Panc1 (cell line): ENCODE measurements at regions not wholly inside any gene's neighbourhood (a gene's known extent, or its start where the extent isn't known, plus 50 kb on each side); places are given as distances from the start of the nearest gene placed in this dataset.

ENCODE experiments used
- ATAC-seq: fragments of 200-7000 bp; cut with Tn5 transposase; 2 replicates; pipeline ENCODE4 v1.9.1; 2020; ENCODE audit warnings: mild to moderate bottlenecking, moderate library complexity
- BruUV-seq: library from RNA; stranded (reverse); fragments of 400-500 nt; replicated peaks from 2 replicates; lab custom pipeline; 2021; lab: Mats Ljungman, UMichigan
- CTCF ChIA-PET: fragments of 300-600 bp; sonication (Branson Sonifier 250); formaldehyde crosslinking; loops from one replicate; lab custom pipeline; 2022; ENCODE audit warnings: antibody characterized with exemption; lab: Charles Lee
- POLR2A ChIA-PET: fragments of 300-600 bp; sonication (Branson Sonifier 250); formaldehyde crosslinking; loops from one replicate; lab custom pipeline; 2022; ENCODE audit warnings: antibody characterized with exemption; lab: Charles Lee
- DNase-seq: peaks from one replicate; pipeline ENCODE4 v3.0.0-alpha.2; 2010; ENCODE audit warnings: low read depth, low spot score
- H3K27ac ChIP-seq: 2 replicates; pipeline ENCODE4 v1.5.1; 2011; ENCODE audit warnings: mild to moderate bottlenecking, low read length, inconsistent platforms
- H3K27me3 ChIP-seq: fragments of 200-500 bp; sonication (Bioruptor generic); 2 replicates; pipeline ENCODE4 v1.6.0; 2014; ENCODE audit warnings: low read length, inconsistent platforms; ENCODE audit not compliant: control insufficient read depth, insufficient read depth
- H3K36me3 ChIP-seq: fragments of 200-500 bp; sonication (Bioruptor generic); 2 replicates; pipeline ENCODE4 v1.5.1; 2014; ENCODE audit warnings: inconsistent platforms, mild to moderate bottlenecking, low read length, moderate library complexity; ENCODE audit not compliant: control insufficient read depth, insufficient read depth
- H3K4me1 ChIP-seq: 2 replicates; pipeline ENCODE4 v1.5.1; 2011; ENCODE audit warnings: inconsistent platforms, mild to moderate bottlenecking, low read length, moderate library complexity; ENCODE audit not compliant: control insufficient read depth, insufficient read depth
- H3K4me3 ChIP-seq, 2 experiments: 2 replicates each; pipeline ENCODE4 v1.5.1; 2011 to 2012; ENCODE audit warnings: low read depth in 2 of 2, low read length in 2 of 2, mild to moderate bottlenecking in 2 of 2, inconsistent platforms in 1 of 2, moderate library complexity in 1 of 2
- H3K9me3 ChIP-seq: fragments of 200-500 bp; sonication (Bioruptor generic); 2 replicates; pipeline ENCODE4 v1.5.1; 2014; ENCODE audit warnings: low read depth, mild to moderate bottlenecking, inconsistent platforms, low read length, moderate library complexity; ENCODE audit not compliant: control insufficient read depth, insufficient read depth
- CTCF ChIP-seq: fragments of 450-650 bp; IDR thresholded peaks from 2 replicates; pipeline ENCODE4 v1.5.1; 2017; ENCODE audit warnings: mild to moderate bottlenecking
- POLR2AphosphoS5 ChIP-seq: IDR thresholded peaks from 2 replicates; pipeline ENCODE4 v1.6.1; 2012; ENCODE audit warnings: mild to moderate bottlenecking, low read depth, low read length, moderate library complexity
- SIN3A ChIP-seq: IDR thresholded peaks from 2 replicates; pipeline ENCODE4 v1.6.1; 2012; ENCODE audit warnings: low read depth, mild to moderate bottlenecking, low read length, moderate library complexity, borderline replicate concordance; ENCODE audit not compliant: insufficient read depth
- TCF7L2 ChIP-seq: IDR thresholded peaks from 2 replicates; pipeline ENCODE4 v1.6.1; 2011; ENCODE audit warnings: mild to moderate bottlenecking, low read depth, low read length, inconsistent platforms
- in situ Hi-C: cut with HindIII; loops from 2 replicates; pipeline ENCODE4 v1.10.0; 2016; ENCODE audit warnings: low sequenced_read_pairs, low pct_unique_long_range_greater_than_20kb
- intact Hi-C: fragments of 100-400 bp; cut with micrococcal nuclease; formaldehyde crosslinking; loops from one replicate; pipeline ENCODE4 v1.10.0; 2022; ENCODE audit not compliant: unreplicated experiment
- TF ChIP-seq, protein P1 (sequence below), 2 experiments: IDR thresholded peaks; 2 replicates each; pipeline ENCODE4 v1.6.1; 2011 to 2012; ENCODE audit warnings: low read depth in 2 of 2, control low read depth in 1 of 2, low read length in 1 of 2, mild to moderate bottlenecking in 1 of 2, moderate library complexity in 1 of 2; ENCODE audit not compliant: insufficient read depth in 1 of 2

DNA sequence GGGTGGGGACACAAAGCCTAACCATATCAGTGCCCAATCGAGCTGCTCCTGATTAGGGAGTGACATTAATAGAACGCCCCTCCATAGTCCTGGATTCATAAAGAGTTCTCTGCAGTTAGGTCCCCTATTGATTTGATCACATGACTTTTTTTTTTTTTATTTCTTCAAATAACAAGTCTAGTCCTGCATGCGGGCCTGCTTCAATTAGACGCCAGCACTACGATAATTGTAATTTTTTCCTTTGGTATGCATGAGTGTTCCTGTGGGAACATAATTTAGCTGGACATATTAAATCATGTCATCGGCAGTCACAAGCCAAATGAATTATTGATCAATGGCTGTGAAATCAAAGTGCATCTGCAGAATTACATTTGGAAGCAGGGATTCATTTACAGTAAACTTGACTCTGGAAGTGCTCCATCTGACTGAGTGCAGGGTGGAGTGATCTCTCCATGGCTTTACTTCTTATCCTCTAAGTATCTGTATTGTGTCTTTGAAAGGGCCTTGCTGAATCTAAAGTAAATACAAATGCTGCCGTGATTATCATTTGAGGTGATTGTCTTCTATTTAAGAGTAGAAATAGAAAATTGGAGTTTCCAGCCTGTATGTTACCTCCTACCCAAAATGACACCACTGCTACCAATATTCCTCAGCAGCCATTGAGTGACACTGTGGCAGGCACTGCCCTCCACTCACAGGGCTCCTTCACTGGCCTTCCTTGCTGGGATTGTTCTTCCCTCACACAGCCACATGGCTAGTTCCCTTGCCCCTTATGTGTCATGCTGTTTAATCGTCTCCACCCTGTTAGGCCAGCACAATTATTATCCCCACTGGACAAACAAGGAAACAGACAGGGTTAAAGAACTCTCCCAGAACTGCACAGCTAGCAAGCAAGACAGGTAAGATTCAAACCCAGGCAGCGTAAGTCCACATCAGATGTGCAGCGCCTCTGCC lies 337.4 kb upstream of the ID2 start:
- intact Hi-C loops = no loop called here
- TF ChIP-seq TCF7L2 = no peak
- no peak for TF ChIP-seq POLR2AphosphoS5
- TF ChIP-seq, protein P1, sequence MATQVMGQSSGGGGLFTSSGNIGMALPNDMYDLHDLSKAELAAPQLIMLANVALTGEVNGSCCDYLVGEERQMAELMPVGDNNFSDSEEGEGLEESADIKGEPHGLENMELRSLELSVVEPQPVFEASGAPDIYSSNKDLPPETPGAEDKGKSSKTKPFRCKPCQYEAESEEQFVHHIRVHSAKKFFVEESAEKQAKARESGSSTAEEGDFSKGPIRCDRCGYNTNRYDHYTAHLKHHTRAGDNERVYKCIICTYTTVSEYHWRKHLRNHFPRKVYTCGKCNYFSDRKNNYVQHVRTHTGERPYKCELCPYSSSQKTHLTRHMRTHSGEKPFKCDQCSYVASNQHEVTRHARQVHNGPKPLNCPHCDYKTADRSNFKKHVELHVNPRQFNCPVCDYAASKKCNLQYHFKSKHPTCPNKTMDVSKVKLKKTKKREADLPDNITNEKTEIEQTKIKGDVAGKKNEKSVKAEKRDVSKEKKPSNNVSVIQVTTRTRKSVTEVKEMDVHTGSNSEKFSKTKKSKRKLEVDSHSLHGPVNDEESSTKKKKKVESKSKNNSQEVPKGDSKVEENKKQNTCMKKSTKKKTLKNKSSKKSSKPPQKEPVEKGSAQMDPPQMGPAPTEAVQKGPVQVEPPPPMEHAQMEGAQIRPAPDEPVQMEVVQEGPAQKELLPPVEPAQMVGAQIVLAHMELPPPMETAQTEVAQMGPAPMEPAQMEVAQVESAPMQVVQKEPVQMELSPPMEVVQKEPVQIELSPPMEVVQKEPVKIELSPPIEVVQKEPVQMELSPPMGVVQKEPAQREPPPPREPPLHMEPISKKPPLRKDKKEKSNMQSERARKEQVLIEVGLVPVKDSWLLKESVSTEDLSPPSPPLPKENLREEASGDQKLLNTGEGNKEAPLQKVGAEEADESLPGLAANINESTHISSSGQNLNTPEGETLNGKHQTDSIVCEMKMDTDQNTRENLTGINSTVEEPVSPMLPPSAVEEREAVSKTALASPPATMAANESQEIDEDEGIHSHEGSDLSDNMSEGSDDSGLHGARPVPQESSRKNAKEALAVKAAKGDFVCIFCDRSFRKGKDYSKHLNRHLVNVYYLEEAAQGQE (IDR thresholded peaks at IDR 0.05; ENCODE audit: insufficient read depth in 1 of 2, low read depth in 2 of 2, low read length in 1 of 2) = no peak
- BruUV-seq = no TSS peak

GRCh38 chr2:8345200-8345599 lies 336.7 kb upstream of the ID2 start:
- ChIA-PET CTCF (no interaction called here), POLR2A (no interaction called here)
- no peak for DNase-seq
- Histone ChIP-seq H3K36me3 (no peaks in the 10 kb centered on the region), H3K27me3 (no peaks in the 10 kb centered on the region), H3K4me1 (no peaks in the 10 kb centered on the region), H3K27ac (no peak overlapping the region), H3K4me3 (no peak overlapping the region), H3K9me3 (no peaks in the 10 kb centered on the region)
- intact Hi-C loops = no loop called here
- no TSS peak for BruUV-seq
- no peak for ATAC-seq
- in situ Hi-C loops = no loop called here
- TF ChIP-seq TCF7L2 (no peak), POLR2AphosphoS5 (no peak), CTCF (no peak), SIN3A (no peak)
- TF ChIP-seq, protein P1 (IDR thresholded peaks at IDR 0.05; ENCODE audit: insufficient read depth in 1 of 2, low read depth in 2 of 2, low read length in 1 of 2) = no peak

More for the DNA sequence above, 337.4 kb upstream of the ID2 start:
- CTCF ChIA-PET = no interaction called here
- ATAC-seq = no peak
- no peak for DNase-seq
- POLR2A ChIA-PET = no interaction called here
- H3K9me3 ChIP-seq = no peaks in the 10 kb centered on the region
- H3K27ac ChIP-seq = no peak overlapping the region
- in situ Hi-C loops = no loop called here
- H3K36me3 ChIP-seq = no peaks in the 10 kb centered on the region
- H3K4me1 ChIP-seq = no peaks in the 10 kb centered on the region
- no peak overlapping the region for H3K4me3 ChIP-seq
- H3K27me3 ChIP-seq = no peaks in the 10 kb centered on the region
